HCT116 (cell line): ENCODE measurements at regions not wholly inside any gene's neighbourhood (a gene's known extent, or its start where the extent isn't known, plus 50 kb on each side); places are given as distances from the start of the nearest gene placed in this dataset.

Experiments
- ATAC-seq: fragments of 200-7000 bp; cut with Tn5 transposase; 2 replicates; pipeline ENCODE4 v1.9.1; 2020; ENCODE audit warnings: mild to moderate bottlenecking, moderate library complexity
- BruUV-seq: library from RNA; stranded (reverse); fragments of 400-500 nt; replicated peaks from 2 replicates; lab custom pipeline; 2021; lab: Mats Ljungman, UMichigan
- CTCF ChIA-PET: fragments of 300-600 bp; sonication (Branson Sonifier 250); formaldehyde crosslinking; loops from one replicate; lab custom pipeline; 2021; ENCODE audit warnings: antibody characterized with exemption; lab: Charles Lee
- POLR2A ChIA-PET: fragments of 300-600, 350-600 bp; sonication (Branson Sonifier 250); formaldehyde crosslinking; loops from one replicate; lab custom pipeline; 2021; ENCODE audit warnings: antibody characterized with exemption; lab: Charles Lee
- RAD21 ChIA-PET, 2 experiments: fragments of 300-600 bp; sonication (Branson Sonifier 250); formaldehyde crosslinking; loops; one replicate each; lab custom pipeline; 2023; ENCODE audit warnings: low total read pairs in 2 of 2; ENCODE audit not compliant: uncharacterized antibody in 2 of 2, unreplicated experiment in 2 of 2, low non-redundant PET in 1 of 2; lab: Charles Lee
- DNase-seq: peaks from one replicate; pipeline ENCODE4 v3.0.0-alpha.2; 2010; ENCODE audit warnings: low read depth, low spot score
- H2AFZ ChIP-seq: fragments of 200-600 bp; shearing (Covaris generic), sonication (generic); 2 replicates; pipeline ENCODE4 v1.6.1; 2017; ENCODE audit warnings: low read depth, mixed run types, mixed read lengths, antibody characterized with exemption, low read length; ENCODE audit not compliant: poor library complexity, severe bottlenecking
- H3K27ac ChIP-seq: 2 replicates; pipeline ENCODE4 v1.5.1; 2012; ENCODE audit warnings: low read depth, low read length
- H3K27me3 ChIP-seq: fragments of 200-600 bp; sonication (generic); 2 replicates; pipeline ENCODE4 v1.6.1; 2016; ENCODE audit warnings: mixed run types, low read length, mixed read lengths; ENCODE audit not compliant: insufficient read depth
- H3K36me3 ChIP-seq, 2 experiments: fragments of 200-500 bp in 1 of 2; fragments of 200-600 bp in 1 of 2; sonication (Bioruptor generic) in 1 of 2; sonication (generic) in 1 of 2; 2 replicates each; pipeline versions ENCODE4 v1.5.1 to v1.6.1; 2014 to 2016; ENCODE audit warnings: low read length in 2 of 2, inconsistent platforms in 1 of 2, mixed read lengths in 1 of 2, mixed run types in 1 of 2; ENCODE audit not compliant: insufficient read depth in 2 of 2, control insufficient read depth in 1 of 2
- H3K4me1 ChIP-seq, 2 experiments: fragments of 200-600 bp in 1 of 2; sonication (generic) in 1 of 2; 2 replicates each; pipeline versions ENCODE4 v1.5.1 to v1.6.1; 2012 to 2017; ENCODE audit warnings: low read length in 2 of 2, inconsistent platforms in 1 of 2, mild to moderate bottlenecking in 1 of 2, mixed read lengths in 1 of 2, mixed run types in 1 of 2, moderate library complexity in 1 of 2; ENCODE audit not compliant: insufficient read depth in 2 of 2, control insufficient read depth in 1 of 2
- H3K4me2 ChIP-seq: fragments of 200-600 bp; sonication (generic); 2 replicates; pipeline ENCODE4 v1.6.1; 2017; ENCODE audit warnings: mixed run types, low read length, mixed read lengths
- H3K4me3 ChIP-seq, 2 experiments: fragments of 200-600 bp in 1 of 2; sonication (generic) in 1 of 2; replicated peaks in 1 of 2; 2 replicates each; pipeline ENCODE4 v1.5.1; 2011 to 2016; ENCODE audit warnings: low read length in 2 of 2, control low read depth in 1 of 2, low read depth in 1 of 2, mild to moderate bottlenecking in 1 of 2, mixed read lengths in 1 of 2, mixed run types in 1 of 2
- H3K79me2 ChIP-seq: fragments of 200-600 bp; sonication (generic); 2 replicates; pipeline ENCODE4 v1.6.1; 2017; ENCODE audit warnings: mild to moderate bottlenecking, mixed run types, low read length, moderate library complexity, mixed read lengths; ENCODE audit not compliant: insufficient read depth
- H3K9ac ChIP-seq: fragments of 200-600 bp; sonication (generic); 2 replicates; pipeline ENCODE4 v1.6.1; 2016; ENCODE audit warnings: low read length, mixed read lengths
- H3K9me2 ChIP-seq: fragments of 200-600 bp; sonication (generic), shearing (Covaris generic); 2 replicates; pipeline ENCODE4 v1.6.1; 2017; ENCODE audit warnings: mixed run types, mild to moderate bottlenecking, moderate library complexity; ENCODE audit not compliant: insufficient read depth
- H3K9me3 ChIP-seq, 2 experiments: fragments of 200-500 bp in 1 of 2; fragments of 200-600 bp in 1 of 2; sonication (Bioruptor generic) in 1 of 2; sonication (generic) in 1 of 2; 2 replicates each; pipeline ENCODE4 v1.6.1; 2014 to 2017; ENCODE audit warnings: low read length in 2 of 2, mixed read lengths in 2 of 2, inconsistent platforms in 1 of 2, low read depth in 1 of 2, mild to moderate bottlenecking in 1 of 2, mixed run types in 1 of 2, moderate library complexity in 1 of 2; ENCODE audit not compliant: control insufficient read depth in 1 of 2, insufficient read depth in 1 of 2
- H4K20me1 ChIP-seq: fragments of 200-600 bp; sonication (generic), shearing (Covaris generic); 2 replicates; pipeline ENCODE4 v1.6.1; 2017; ENCODE audit warnings: mixed run types, mild to moderate bottlenecking, moderate library complexity; ENCODE audit not compliant: insufficient read depth
- CEBPB ChIP-seq: IDR thresholded peaks from 2 replicates; pipeline ENCODE4 v1.6.1; 2012; ENCODE audit warnings: low read depth
- EGR1 ChIP-seq: IDR thresholded peaks from 2 replicates; pipeline ENCODE4 v1.6.1; 2012; ENCODE audit warnings: low read depth
- EZH2phosphoT487 ChIP-seq: fragments of 200-600 bp; IDR thresholded peaks from 2 replicates; pipeline ENCODE4 v1.6.1; 2018; ENCODE audit warnings: antibody characterized with exemption, borderline replicate concordance
- FOSL1 ChIP-seq: IDR thresholded peaks from 2 replicates; pipeline ENCODE4 v1.6.1; 2012; ENCODE audit warnings: low read depth
- JUND ChIP-seq: IDR thresholded peaks from 2 replicates; pipeline ENCODE4 v1.6.1; 2012
- POLR2AphosphoS5 ChIP-seq: IDR thresholded peaks from 2 replicates; pipeline ENCODE4 v1.6.1; 2011; ENCODE audit warnings: mild to moderate bottlenecking, low read depth, low read length, moderate library complexity
- SP1 ChIP-seq: IDR thresholded peaks from 2 replicates; pipeline ENCODE4 v1.6.1; 2012; ENCODE audit warnings: low read depth
- YY1 ChIP-seq: IDR thresholded peaks from 2 replicates; pipeline ENCODE4 v1.6.1; 2011; ENCODE audit warnings: low read length, low read depth, moderate library complexity, mild to moderate bottlenecking; ENCODE audit not compliant: insufficient replicate concordance; ENCODE audit errors: extremely low read depth
- intact Hi-C: fragments of 100-400 bp; cut with micrococcal nuclease; formaldehyde crosslinking; loops from 2 replicates; pipeline ENCODE4 v1.10.0; 2022
- TF ChIP-seq, protein P1 (sequence below): IDR thresholded peaks from 2 replicates; pipeline ENCODE4 v1.6.1; 2012

DNA sequence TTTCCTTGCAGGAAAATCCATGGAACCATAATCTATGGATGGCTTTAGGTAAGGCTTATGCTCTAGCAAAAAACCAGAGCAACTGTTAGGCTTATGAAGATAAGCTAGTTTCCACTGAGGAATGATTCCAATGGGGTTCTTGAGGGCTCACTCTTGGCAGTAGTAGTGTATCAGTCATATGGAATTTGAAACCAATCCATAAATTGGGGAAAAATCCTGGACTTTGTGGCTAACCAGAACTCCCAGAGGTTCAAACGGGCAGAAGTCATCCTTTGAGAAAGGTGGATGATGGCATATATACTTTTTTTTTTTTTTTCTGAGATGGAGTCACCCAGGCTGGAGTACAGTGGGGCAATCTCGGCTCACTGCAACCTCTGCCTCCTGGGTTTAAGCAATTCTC lies 54.2 kb upstream of the ATF3 start:
- intact Hi-C loops: no loop called here
- CTCF ChIA-PET: no interaction called here
- no peak for ATAC-seq

DNA sequence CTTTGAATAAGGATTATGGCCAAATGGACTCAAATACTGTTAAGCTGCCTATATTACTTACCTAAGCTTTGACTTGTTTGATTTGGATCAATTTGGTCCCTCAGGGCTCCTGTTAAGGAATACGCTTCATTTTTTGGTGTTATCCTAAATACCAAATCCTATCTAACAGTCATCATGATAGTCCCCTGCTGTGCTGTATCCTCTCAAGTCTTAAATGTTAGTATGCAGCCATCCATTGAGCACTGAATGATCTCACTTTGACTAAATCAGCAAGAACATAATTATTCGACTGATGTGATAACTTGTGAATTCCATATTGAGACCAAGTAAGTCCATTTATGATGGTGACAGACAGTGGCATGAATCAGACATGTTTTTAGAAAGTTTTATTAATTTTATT lies 53.1 kb upstream of the ATF3 start:
- TF ChIP-seq FOSL1 (no peak), YY1 (no peak), SP1 (no peak), EGR1 (no peak)
- TF ChIP-seq, protein P1, sequence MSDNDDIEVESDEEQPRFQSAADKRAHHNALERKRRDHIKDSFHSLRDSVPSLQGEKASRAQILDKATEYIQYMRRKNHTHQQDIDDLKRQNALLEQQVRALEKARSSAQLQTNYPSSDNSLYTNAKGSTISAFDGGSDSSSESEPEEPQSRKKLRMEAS: no peak
- ChIA-PET RAD21 (no interaction called here), CTCF (no interaction called here), POLR2A (interaction anchor here (1.4 to 1.6 kb wide), 2 partner anchors 9 to 53 kb away, joined by 3 to 10 read pairs; partner anchors contain the start of gene ATF3)
- Histone ChIP-seq H3K36me3 (no peaks in the 10 kb centered on the region), H3K9ac (no peak overlapping the region), H4K20me1 (no peaks in the 10 kb centered on the region), H3K27ac (no peak overlapping the region), H3K9me3 (no peaks in the 10 kb centered on the region; a peak in 1 of 4 replicates), H3K79me2 (no peaks in the 10 kb centered on the region), H3K9me2 (no peaks in the 10 kb centered on the region), H3K27me3 (no peaks in the 10 kb centered on the region), H2AFZ (no peak overlapping the region), H3K4me3 (no peak overlapping the region), H3K4me1 (peaks cover 5 to 25% of the 10 kb centered on the region in 2 experiments), H3K4me2 (no peak overlapping the region)
- no TSS peak for BruUV-seq
- DNase-seq (no peak), ATAC-seq (no peak)
- intact Hi-C loops: no loop called here

More for the DNA sequence above, 54.2 kb upstream of the ATF3 start:
- DNase-seq: no peak
- H3K4me3 ChIP-seq: no peak overlapping the region
- TF ChIP-seq EZH2phosphoT487 (no peak), POLR2AphosphoS5 (no peak), CEBPB (no peak), JUND (no peak), SP1 (no peak)
- TF ChIP-seq, all 23 proteins: peak for 0
- no peaks in the 10 kb centered on the region for H3K27me3 ChIP-seq
- H3K36me3 ChIP-seq: no peaks in the 10 kb centered on the region
- H3K4me2 ChIP-seq: no peak overlapping the region
- H3K9ac ChIP-seq: no peak overlapping the region
- no peaks in the 10 kb centered on the region for H3K9me2 ChIP-seq
- peaks cover 4 to 15% of the 10 kb centered on the region in 2 experiments for H3K4me1 ChIP-seq
- H2AFZ ChIP-seq: no peak overlapping the region
- BruUV-seq: no TSS peak
- H3K27ac ChIP-seq: no peak overlapping the region
- ChIA-PET POLR2A (interaction anchor here (1.4 to 1.6 kb wide), 2 partner anchors 8 to 54 kb away, joined by 3 to 10 read pairs; partner anchors contain the start of gene ATF3), RAD21 (no interaction called here)
- no peaks in the 10 kb centered on the region for H3K79me2 ChIP-seq
- H3K9me3 ChIP-seq: no peaks in the 10 kb centered on the region; a peak in 1 of 4 replicates
- no peaks in the 10 kb centered on the region for H4K20me1 ChIP-seq
